ENCODE measurements at regions not wholly inside any gene's neighbourhood (a gene's known extent, or its start where the extent isn't known, plus 50 kb on each side); places are given as distances from the start of the nearest gene placed in this dataset.

GRCh38 chr2:194962254-194962653 is 694.8 kb upstream of the SLC39A10 start:
- Histone ChIP-seq H3K79me2 (ENCODE audit: control insufficient read depth, insufficient read depth, low read length) (no peaks in the 10 kb centered on the region), H3K9ac (ENCODE audit: low read length) (no peak overlapping the region), H3K27ac (ENCODE audit: low read length in 2 of 2) (no peak overlapping the region), H3K4me3 (ENCODE audit: control extremely low read depth in 1 of 5, extremely low read depth in 1 of 5, insufficient read depth in 1 of 5, low read depth in 2 of 5, low read length in 4 of 5) (no peak overlapping the region), H3K4me2 (replicated peaks; ENCODE audit: low read depth, low read length, poor library complexity, severe bottlenecking) (no peak overlapping the region), H3K4me1 (ENCODE audit: control insufficient read depth in 2 of 2, insufficient read depth in 2 of 2, low read length in 2 of 2) (no peaks in the 10 kb centered on the region), H3K36me3 (replicated peaks in 1 of 2; ENCODE audit: control extremely low read depth in 1 of 2, control insufficient read depth in 1 of 2, extremely low read depth in 1 of 2, insufficient read depth in 2 of 2, low read length in 1 of 2) (no peaks in the 10 kb centered on the region), H3K27me3 (replicated peaks in 1 of 4; ENCODE audit: control extremely low read depth in 1 of 4, control insufficient read depth in 3 of 4, insufficient read depth in 4 of 4, low read length in 3 of 4) (no peaks in the 10 kb centered on the region), H3K9me3 (ENCODE audit: control extremely low read depth in 1 of 3, control insufficient read depth in 2 of 3, insufficient read depth in 1 of 3, low read length in 2 of 3) (peaks cover 0 to 11% (median 2%) of the 10 kb centered on the region in 3 donors), H2AFZ (ENCODE audit: insufficient read depth, low read depth, low read length, poor library complexity, severe bottlenecking) (no peak overlapping the region), H4K20me1 (ENCODE audit: control insufficient read depth, insufficient read depth, low read length, poor library complexity, severe bottlenecking) (no peaks in the 10 kb centered on the region)
- Mint-ChIP-seq H3K27me3 (no peaks in the 10 kb centered on the region), H3K4me3 (no peak overlapping the region), H3K27ac (no peak overlapping the region), H3K4me1 (no peaks in the 10 kb centered on the region), H3K9me3 (ENCODE audit: insufficient read depth) (peaks cover 5% of the 10 kb centered on the region)
- intact Hi-C loops (cut with micrococcal nuclease), result no loop called here
- ChIA-PET POLR2A (no interaction called here), CTCF (no interaction called here)
- TF ChIP-seq EZH2 (IDR thresholded peaks at IDR 0.05; ENCODE audit: borderline replicate concordance, insufficient read depth, low read depth, low read length, poor library complexity, severe bottlenecking), result no peak
- TF ChIP-seq, protein P1, sequence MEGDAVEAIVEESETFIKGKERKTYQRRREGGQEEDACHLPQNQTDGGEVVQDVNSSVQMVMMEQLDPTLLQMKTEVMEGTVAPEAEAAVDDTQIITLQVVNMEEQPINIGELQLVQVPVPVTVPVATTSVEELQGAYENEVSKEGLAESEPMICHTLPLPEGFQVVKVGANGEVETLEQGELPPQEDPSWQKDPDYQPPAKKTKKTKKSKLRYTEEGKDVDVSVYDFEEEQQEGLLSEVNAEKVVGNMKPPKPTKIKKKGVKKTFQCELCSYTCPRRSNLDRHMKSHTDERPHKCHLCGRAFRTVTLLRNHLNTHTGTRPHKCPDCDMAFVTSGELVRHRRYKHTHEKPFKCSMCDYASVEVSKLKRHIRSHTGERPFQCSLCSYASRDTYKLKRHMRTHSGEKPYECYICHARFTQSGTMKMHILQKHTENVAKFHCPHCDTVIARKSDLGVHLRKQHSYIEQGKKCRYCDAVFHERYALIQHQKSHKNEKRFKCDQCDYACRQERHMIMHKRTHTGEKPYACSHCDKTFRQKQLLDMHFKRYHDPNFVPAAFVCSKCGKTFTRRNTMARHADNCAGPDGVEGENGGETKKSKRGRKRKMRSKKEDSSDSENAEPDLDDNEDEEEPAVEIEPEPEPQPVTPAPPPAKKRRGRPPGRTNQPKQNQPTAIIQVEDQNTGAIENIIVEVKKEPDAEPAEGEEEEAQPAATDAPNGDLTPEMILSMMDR (IDR thresholded peaks at IDR 0.05), result no peak
- ATAC-seq (ENCODE audit: low read depth) (no peak), DNase-seq (no peak)
- no CpG with 5 or more reads among the region's 4 CpGs for WGBS (ENCODE audit: insufficient coverage)

DNA sequence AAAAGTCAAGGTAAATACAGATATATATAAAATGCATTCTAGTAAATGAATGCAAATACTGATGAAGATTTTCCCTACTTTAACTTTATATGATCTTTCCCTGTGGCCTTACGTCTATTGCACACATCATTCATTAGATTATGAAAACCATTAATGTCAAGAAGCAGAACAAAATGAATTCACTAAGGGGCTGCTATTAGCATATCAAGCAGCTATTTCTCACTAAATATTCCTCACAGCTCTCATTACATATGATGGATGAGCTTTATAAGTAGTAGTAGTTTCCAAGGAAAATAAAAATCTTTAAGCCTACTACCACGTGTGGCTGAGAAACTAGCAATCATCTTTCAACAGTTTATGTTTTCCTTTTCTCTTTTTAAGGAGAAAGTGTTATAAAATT is 702.8 kb upstream of the SLC39A10 start:
- DNase-seq, result no peak
- H3K9me3 Mint-ChIP-seq (ENCODE audit: insufficient read depth), result no peaks in the 10 kb centered on the region
- Histone ChIP-seq H2AFZ (ENCODE audit: insufficient read depth, low read depth, low read length, poor library complexity, severe bottlenecking) (no peak overlapping the region), H3K9ac (ENCODE audit: low read length) (no peak overlapping the region), H3K4me2 (replicated peaks; ENCODE audit: low read depth, low read length, poor library complexity, severe bottlenecking) (no peak overlapping the region), H3K79me2 (ENCODE audit: control insufficient read depth, insufficient read depth, low read length) (no peaks in the 10 kb centered on the region), H3K9me3 (ENCODE audit: control extremely low read depth in 1 of 3, control insufficient read depth in 2 of 3, insufficient read depth in 1 of 3, low read length in 2 of 3) (peaks cover 0 to 4% (median 0%) of the 10 kb centered on the region in 3 donors), H3K4me1 (ENCODE audit: control insufficient read depth in 2 of 2, insufficient read depth in 2 of 2, low read length in 2 of 2) (no peaks in the 10 kb centered on the region), H3K36me3 (replicated peaks in 1 of 2; ENCODE audit: control extremely low read depth in 1 of 2, control insufficient read depth in 1 of 2, extremely low read depth in 1 of 2, insufficient read depth in 2 of 2, low read length in 1 of 2) (no peaks in the 10 kb centered on the region), H4K20me1 (ENCODE audit: control insufficient read depth, insufficient read depth, low read length, poor library complexity, severe bottlenecking) (no peaks in the 10 kb centered on the region), H3K27me3 (replicated peaks in 1 of 4; ENCODE audit: control extremely low read depth in 1 of 4, control insufficient read depth in 3 of 4, insufficient read depth in 4 of 4, low read length in 3 of 4) (no peaks in the 10 kb centered on the region), H3K27ac (ENCODE audit: low read length in 2 of 2) (no peak overlapping the region), H3K4me3 (ENCODE audit: control extremely low read depth in 1 of 5, extremely low read depth in 1 of 5, insufficient read depth in 1 of 5, low read depth in 2 of 5, low read length in 4 of 5) (no peak overlapping the region)
- no peak overlapping the region for H3K27ac Mint-ChIP-seq
- H3K4me3 Mint-ChIP-seq, result no peak overlapping the region
- TF ChIP-seq, protein P1 (IDR thresholded peaks at IDR 0.05), result no peak
- no peak for TF ChIP-seq EZH2 (IDR thresholded peaks at IDR 0.05; ENCODE audit: borderline replicate concordance, insufficient read depth, low read depth, low read length, poor library complexity, severe bottlenecking)
- H3K27me3 Mint-ChIP-seq, result no peaks in the 10 kb centered on the region
- intact Hi-C loops (cut with micrococcal nuclease), result no loop called here
- no CpG with 5 or more reads among the region's 2 CpGs for WGBS (ENCODE audit: insufficient coverage)
- ChIA-PET CTCF (no interaction called here), POLR2A (no interaction called here)
- no peaks in the 10 kb centered on the region for H3K4me1 Mint-ChIP-seq
- ATAC-seq (ENCODE audit: low read depth), result no peak

Measured in B cell (primary cell).